IPS-20b (cell line): ENCODE measurements at regions not wholly inside any gene's neighbourhood (a gene's known extent, or its start where the extent isn't known, plus 50 kb on each side); places are given as distances from the start of the nearest gene placed in this dataset.

Source experiments
- H3K27ac ChIP-seq: one replicate; pipeline ENCODE4 v1.5.1; 2013; ENCODE audit warnings: low read length
- H3K27me3 ChIP-seq: 2 replicates; pipeline ENCODE4 v1.6.1; 2013; ENCODE audit warnings: mild to moderate bottlenecking, low read length, inconsistent platforms; ENCODE audit not compliant: insufficient read depth
- H3K36me3 ChIP-seq: 2 replicates; pipeline ENCODE4 v1.6.1; 2013; ENCODE audit warnings: low read depth, mild to moderate bottlenecking, inconsistent platforms, low read length, moderate library complexity; ENCODE audit not compliant: insufficient read depth
- H3K4me1 ChIP-seq: 2 replicates; pipeline ENCODE4 v1.6.1; 2013; ENCODE audit warnings: mild to moderate bottlenecking, control low read depth, inconsistent platforms, low read length, moderate library complexity; ENCODE audit not compliant: insufficient read depth
- H3K4me3 ChIP-seq: 2 replicates; pipeline ENCODE4 v1.5.1; 2013; ENCODE audit warnings: mild to moderate bottlenecking, low read length, inconsistent platforms
- H3K9ac ChIP-seq: 2 replicates; pipeline ENCODE4 v1.6.1; 2013; ENCODE audit warnings: low read depth, mild to moderate bottlenecking, inconsistent platforms, low read length, moderate library complexity
- H3K9me3 ChIP-seq: 2 replicates; pipeline ENCODE4 v1.6.1; 2013; ENCODE audit warnings: mild to moderate bottlenecking, low read depth, low read length, inconsistent platforms; ENCODE audit not compliant: insufficient read depth

DNA sequence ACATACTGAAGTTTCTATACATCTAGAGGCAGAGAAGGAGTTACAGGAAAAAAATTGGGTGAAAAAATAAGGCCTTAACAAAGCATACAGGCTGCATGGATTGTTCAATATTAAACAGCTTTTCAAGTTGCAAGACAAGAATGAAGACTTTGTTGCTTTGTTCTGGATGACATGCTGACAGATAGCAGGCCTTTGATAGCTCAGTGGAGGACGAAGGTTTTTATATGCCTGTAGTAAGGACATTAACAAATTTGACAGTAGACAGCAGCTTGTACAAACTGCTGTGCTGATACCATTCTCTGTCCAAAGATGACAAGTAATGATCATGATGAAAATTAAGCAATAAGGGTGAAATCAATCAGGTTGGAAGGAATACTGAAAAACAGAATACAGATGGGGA lies 309.9 kb downstream of the NKX6-1 start:
- Histone ChIP-seq H3K4me1 (peaks cover 2% of the 10 kb centered on the region; the same call in 1 of the 2 replicates), H3K4me3 (no peak overlapping the region), H3K9ac (no peak overlapping the region), H3K27me3 (no peaks in the 10 kb centered on the region), H3K27ac (no peak overlapping the region), H3K36me3 (no peaks in the 10 kb centered on the region), H3K9me3 (no peaks in the 10 kb centered on the region)

DNA sequence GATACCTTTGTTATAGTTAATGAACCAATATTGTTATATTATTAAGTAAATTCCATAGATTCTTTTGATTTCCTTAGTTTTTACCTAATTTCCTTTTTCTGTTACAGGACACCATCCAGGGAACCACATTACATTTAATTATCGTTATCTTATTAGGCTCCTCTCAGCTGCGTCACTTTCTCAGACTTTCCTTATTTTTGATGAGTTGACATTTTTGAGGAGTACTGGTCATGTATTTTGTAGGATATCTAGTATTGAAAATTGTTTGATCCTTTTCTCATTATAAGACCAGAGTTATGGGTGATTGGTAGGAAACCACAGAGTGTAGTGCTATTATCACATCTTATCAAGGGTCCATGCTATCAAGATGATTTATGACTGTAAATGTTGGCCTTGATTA lies 319.7 kb downstream of the NKX6-1 start:
- no peak overlapping the region for H3K4me3 ChIP-seq
- no peak overlapping the region for H3K27ac ChIP-seq
- H3K9ac ChIP-seq: no peak overlapping the region
- H3K4me1 ChIP-seq: no peaks in the 10 kb centered on the region
- H3K9me3 ChIP-seq: no peaks in the 10 kb centered on the region
- H3K36me3 ChIP-seq: no peaks in the 10 kb centered on the region
- H3K27me3 ChIP-seq: no peaks in the 10 kb centered on the region

DNA sequence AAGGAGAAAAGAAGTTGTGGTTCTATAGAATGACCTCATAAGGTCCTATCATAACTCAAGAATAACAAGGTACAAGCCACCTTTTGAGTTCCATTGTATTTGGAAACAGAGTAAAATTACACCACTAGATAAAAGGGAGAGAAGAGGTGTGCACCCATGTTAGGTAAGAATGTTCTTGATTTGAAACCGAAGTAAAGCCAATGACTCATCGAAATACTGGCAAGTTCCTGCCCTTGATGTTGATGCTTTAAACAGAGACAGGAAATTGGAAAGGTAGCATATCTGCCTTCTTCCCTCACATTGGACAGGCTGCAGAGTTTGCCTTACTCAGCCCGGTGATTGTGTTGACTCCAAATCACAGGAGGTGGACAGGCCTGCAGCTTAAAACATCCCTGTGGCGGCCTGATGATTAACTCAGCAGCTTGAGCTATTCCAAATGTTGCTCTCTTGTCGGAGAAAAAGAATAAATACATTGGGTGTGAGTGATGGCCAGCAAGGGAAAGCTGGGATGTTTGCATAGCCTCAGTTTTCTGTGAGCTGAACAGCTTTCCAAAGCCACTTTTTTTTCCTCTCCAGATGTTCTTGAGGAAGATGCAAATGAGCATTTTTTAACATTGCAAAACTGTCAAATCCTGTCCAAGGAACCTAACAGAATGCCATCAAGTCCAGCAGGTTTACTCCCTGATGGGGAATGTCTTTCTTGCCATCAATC lies 321.1 kb downstream of the NKX6-1 start:
- Histone ChIP-seq H3K9ac (no peak overlapping the region), H3K4me3 (no peak overlapping the region), H3K27me3 (no peaks in the 10 kb centered on the region), H3K36me3 (no peaks in the 10 kb centered on the region), H3K4me1 (no peaks in the 10 kb centered on the region), H3K9me3 (no peaks in the 10 kb centered on the region), H3K27ac (no peak overlapping the region)

- no peaks in the 10 kb centered on the region for H3K36me3 ChIP-seq
- H3K4me1 ChIP-seq: no peaks in the 10 kb centered on the region
- no peak overlapping the region for H3K9ac ChIP-seq
- H3K9me3 ChIP-seq: no peaks in the 10 kb centered on the region
- H3K27me3 ChIP-seq: no peaks in the 10 kb centered on the region
- no peak overlapping the region for H3K27ac ChIP-seq
- H3K4me3 ChIP-seq: no peak overlapping the region
Observed at GRCh38 chr4:84176016-84176415, 323.1 kb downstream of the NKX6-1 start.

DNA sequence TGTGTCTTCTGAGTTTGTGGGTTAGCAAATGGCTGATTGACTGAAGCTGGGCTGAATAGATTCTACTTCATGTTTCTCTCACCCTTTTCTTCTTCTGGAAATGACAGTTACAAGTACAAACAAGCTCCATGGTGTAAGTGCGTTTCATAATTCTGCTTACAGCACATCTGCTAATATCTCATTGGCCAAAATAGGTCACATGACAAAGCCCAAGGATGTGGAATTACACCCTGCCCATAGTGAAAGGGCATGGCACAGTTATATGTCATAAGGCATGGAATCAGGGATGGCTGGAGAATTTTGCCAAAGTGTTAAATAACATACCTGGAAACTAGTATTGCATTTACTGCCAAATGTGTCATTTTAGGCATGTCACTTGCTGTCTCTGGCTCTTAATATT lies 327.2 kb downstream of the NKX6-1 start:
- Histone ChIP-seq H3K27ac (no peak overlapping the region), H3K9ac (no peak overlapping the region), H3K9me3 (no peaks in the 10 kb centered on the region), H3K4me3 (no peak overlapping the region), H3K4me1 (no peaks in the 10 kb centered on the region), H3K36me3 (no peaks in the 10 kb centered on the region), H3K27me3 (no peaks in the 10 kb centered on the region)

DNA sequence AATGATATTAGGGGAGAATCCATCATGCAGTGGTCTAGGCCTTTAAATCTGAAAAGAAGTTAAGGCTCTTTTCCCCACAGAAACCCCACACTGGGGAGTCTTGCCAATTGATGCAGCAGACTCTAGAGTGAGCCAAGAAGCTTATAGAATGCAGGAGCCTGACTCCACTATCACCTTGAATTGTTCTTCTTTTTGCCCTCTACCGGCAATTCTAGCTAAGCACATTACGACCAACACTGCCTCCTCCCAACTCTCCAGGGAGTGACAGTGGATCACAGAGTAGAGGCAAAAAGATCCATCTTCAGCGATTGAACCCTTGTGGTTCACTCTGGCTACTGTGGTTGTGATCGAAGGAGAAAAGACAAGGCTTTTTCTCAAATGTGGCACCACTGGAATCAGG lies 331.5 kb downstream of the NKX6-1 start:
- no peaks in the 10 kb centered on the region for H3K36me3 ChIP-seq
- H3K9me3 ChIP-seq: no peaks in the 10 kb centered on the region
- H3K9ac ChIP-seq: no peak overlapping the region
- H3K4me3 ChIP-seq: no peak overlapping the region
- H3K4me1 ChIP-seq: no peaks in the 10 kb centered on the region
- no peaks in the 10 kb centered on the region for H3K27me3 ChIP-seq
- H3K27ac ChIP-seq: no peak overlapping the region

DNA sequence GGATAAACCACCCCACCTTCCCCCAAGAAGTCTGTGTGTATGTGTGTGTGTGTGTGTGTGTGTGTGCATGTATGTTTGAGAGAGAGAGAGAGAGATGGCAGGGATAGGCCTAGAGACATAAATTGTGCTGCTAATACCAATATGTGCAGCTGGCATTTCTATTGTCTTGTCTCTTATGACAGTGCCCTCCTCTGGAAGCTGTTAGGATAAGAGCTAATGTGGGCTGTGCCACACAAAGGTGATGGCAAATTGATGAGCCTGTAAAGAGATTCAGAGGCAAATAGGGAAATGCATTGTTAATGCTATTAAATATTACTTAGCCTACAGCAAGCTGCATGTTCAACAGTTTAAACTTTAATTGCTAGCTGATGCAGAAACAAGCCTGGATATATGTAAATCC lies 332.0 kb downstream of the NKX6-1 start:
- no peaks in the 10 kb centered on the region for H3K36me3 ChIP-seq
- H3K9ac ChIP-seq: no peak overlapping the region
- H3K4me1 ChIP-seq: no peaks in the 10 kb centered on the region
- H3K9me3 ChIP-seq: no peaks in the 10 kb centered on the region
- H3K27ac ChIP-seq: no peak overlapping the region
- H3K27me3 ChIP-seq: no peaks in the 10 kb centered on the region
- H3K4me3 ChIP-seq: no peak overlapping the region

- H3K9me3 ChIP-seq: no peaks in the 10 kb centered on the region
- no peaks in the 10 kb centered on the region for H3K27me3 ChIP-seq
- no peaks in the 10 kb centered on the region for H3K4me1 ChIP-seq
- H3K36me3 ChIP-seq: no peaks in the 10 kb centered on the region
- no peak overlapping the region for H3K27ac ChIP-seq
- no peak overlapping the region for H3K9ac ChIP-seq
- no peak overlapping the region for H3K4me3 ChIP-seq
Observed at GRCh38 chr4:84166486-84166885, 332.6 kb downstream of the NKX6-1 start.

- no peak overlapping the region for H3K27ac ChIP-seq
- no peak overlapping the region for H3K4me3 ChIP-seq
- no peaks in the 10 kb centered on the region for H3K9me3 ChIP-seq
- no peaks in the 10 kb centered on the region for H3K27me3 ChIP-seq
- H3K36me3 ChIP-seq: no peaks in the 10 kb centered on the region
- H3K4me1 ChIP-seq: no peaks in the 10 kb centered on the region
- H3K9ac ChIP-seq: no peak overlapping the region
Observed at GRCh38 chr4:84164201-84164600, 334.9 kb downstream of the NKX6-1 start.

- H3K36me3 ChIP-seq: no peaks in the 10 kb centered on the region
- no peak overlapping the region for H3K9ac ChIP-seq
- H3K27me3 ChIP-seq: no peaks in the 10 kb centered on the region
- H3K9me3 ChIP-seq: no peaks in the 10 kb centered on the region
- peaks cover 6% of the 10 kb centered on the region; the same call in 1 of the 2 replicates for H3K4me1 ChIP-seq
- H3K27ac ChIP-seq: no peak overlapping the region
- H3K4me3 ChIP-seq: no peak overlapping the region
Observed at GRCh38 chr4:84159762-84160161, 339.3 kb downstream of the NKX6-1 start.

DNA sequence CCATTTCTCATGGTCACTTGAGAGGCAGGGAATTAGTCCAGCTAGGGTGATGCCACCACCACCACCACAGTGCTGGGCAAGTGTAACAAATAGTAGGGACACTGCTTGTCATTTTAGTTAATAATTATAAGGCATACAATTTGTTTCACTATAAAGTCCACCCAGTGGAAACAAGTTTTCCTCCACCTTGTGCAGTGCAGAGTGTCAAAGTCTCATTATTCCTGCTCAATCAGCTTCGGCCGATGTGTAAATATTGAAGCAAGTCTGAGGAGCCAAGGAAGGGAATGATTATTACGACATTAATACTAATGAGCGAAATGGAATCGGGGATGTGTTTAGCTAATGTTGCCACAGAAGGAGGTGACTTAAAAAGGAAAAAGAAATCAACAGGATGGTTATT lies 340.4 kb downstream of the NKX6-1 start:
- Histone ChIP-seq H3K9ac (no peak overlapping the region), H3K36me3 (no peaks in the 10 kb centered on the region), H3K27me3 (no peaks in the 10 kb centered on the region), H3K4me3 (no peak overlapping the region), H3K4me1 (peaks cover 6% of the 10 kb centered on the region; the same call in 1 of the 2 replicates), H3K9me3 (no peaks in the 10 kb centered on the region), H3K27ac (no peak overlapping the region)

- H3K4me1 ChIP-seq: peaks cover 6% of the 10 kb centered on the region; the same call in 1 of the 2 replicates
- no peaks in the 10 kb centered on the region for H3K27me3 ChIP-seq
- H3K4me3 ChIP-seq: no peak overlapping the region
- H3K27ac ChIP-seq: no peak overlapping the region
- H3K9me3 ChIP-seq: no peaks in the 10 kb centered on the region
- no peak overlapping the region for H3K9ac ChIP-seq
- no peaks in the 10 kb centered on the region for H3K36me3 ChIP-seq
Observed at GRCh38 chr4:84151574-84151973, 347.5 kb downstream of the NKX6-1 start.
